PC-9 (cell line): ENCODE measurements at regions not wholly inside any gene's neighbourhood (a gene's known extent, or its start where the extent isn't known, plus 50 kb on each side); places are given as distances from the start of the nearest gene placed in this dataset.

Source experiments
- BruUV-seq: library from RNA; stranded (reverse); fragments of 400-500 nt; replicated peaks from 2 replicates; lab custom pipeline; 2021; lab: Mats Ljungman, UMichigan
- CTCF ChIA-PET: fragments of 300-600 bp; sonication (Branson Sonifier 250); formaldehyde crosslinking; loops from one replicate; lab custom pipeline; 2022; ENCODE audit warnings: antibody characterized with exemption; lab: Charles Lee
- POLR2A ChIA-PET: fragments of 300-600 bp; sonication (Branson Sonifier 250); formaldehyde crosslinking; loops from one replicate; lab custom pipeline; 2022; ENCODE audit warnings: antibody characterized with exemption; ENCODE audit not compliant: unreplicated experiment; lab: Charles Lee
- DNase-seq, 2 experiments: peaks; one replicate each; pipeline versions ENCODE4 v3.0.0 to v3.0.0-alpha.2; 2015 to 2022; ENCODE audit warnings: mixed read lengths in 1 of 2
- H2AFZ ChIP-seq: fragments of 200-600 bp; sonication (generic); 2 replicates; pipeline ENCODE4 v1.8.1; 2017; ENCODE audit warnings: antibody characterized with exemption
- H3F3A ChIP-seq: fragments of 200-600 bp; sonication (generic); 2 replicates; pipeline ENCODE4 v1.8.1; 2017; ENCODE audit warnings: antibody characterized with exemption, mild to moderate bottlenecking, low read depth; ENCODE audit not compliant: insufficient read depth
- H3K27ac ChIP-seq: fragments of 200-600 bp; sonication (generic); 2 replicates; pipeline ENCODE4 v1.6.1; 2016; ENCODE audit warnings: mixed run types
- H3K27me3 ChIP-seq: fragments of 200-600 bp; sonication (generic); 2 replicates; pipeline ENCODE4 v1.6.1; 2016; ENCODE audit warnings: low read depth, mixed run types; ENCODE audit not compliant: insufficient read depth
- H3K36me3 ChIP-seq: fragments of 200-600 bp; sonication (generic); 2 replicates; pipeline ENCODE4 v1.6.1; 2016; ENCODE audit warnings: low read depth, mixed run types
- H3K4me1 ChIP-seq: fragments of 200-600 bp; sonication (generic); replicated peaks from 2 replicates; pipeline ENCODE4 v1.6.1; 2016; ENCODE audit warnings: mixed run types; ENCODE audit not compliant: insufficient read depth
- H3K4me2 ChIP-seq: fragments of 200-600 bp; sonication (generic); 2 replicates; pipeline ENCODE4 v1.6.1; 2017; ENCODE audit warnings: mixed run types
- H3K4me3 ChIP-seq: fragments of 200-600 bp; sonication (generic); 2 replicates; pipeline ENCODE4 v1.6.1; 2016; ENCODE audit warnings: mixed run types
- H3K79me2 ChIP-seq: fragments of 200-600 bp; sonication (generic); 2 replicates; pipeline ENCODE4 v1.6.1; 2017; ENCODE audit warnings: low read depth, mixed run types
- H3K9me2 ChIP-seq: fragments of 200-600 bp; sonication (generic); 2 replicates; pipeline ENCODE4 v1.8.1; 2017; ENCODE audit warnings: mild to moderate bottlenecking; ENCODE audit not compliant: insufficient read depth
- H3K9me3 ChIP-seq: fragments of 200-600 bp; sonication (generic); 2 replicates; pipeline ENCODE4 v1.8.1; 2016; ENCODE audit warnings: low read depth; ENCODE audit not compliant: insufficient read depth
- H4K20me1 ChIP-seq: fragments of 200-600 bp; sonication (generic); 2 replicates; pipeline ENCODE4 v1.8.1; 2017; ENCODE audit not compliant: insufficient read depth
- EZH2 ChIP-seq: fragments of 200-600 bp; sonication (generic); IDR thresholded peaks from 2 replicates; pipeline ENCODE4 v1.8.0; 2017; ENCODE audit warnings: antibody characterized with exemption, low read depth
- intact Hi-C: fragments of 100-400 bp; cut with micrococcal nuclease; formaldehyde crosslinking; loops from one replicate; pipeline ENCODE4 v1.10.0; 2022; ENCODE audit not compliant: unreplicated experiment
- TF ChIP-seq, protein P1 (sequence below): fragments of 200-600 bp; sonication (generic); conservative IDR thresholded peaks from 2 replicates; pipeline ENCODE4 v1.6.1; 2017; ENCODE audit warnings: mixed run types, antibody characterized with exemption, mild to moderate bottlenecking, moderate library complexity

DNA sequence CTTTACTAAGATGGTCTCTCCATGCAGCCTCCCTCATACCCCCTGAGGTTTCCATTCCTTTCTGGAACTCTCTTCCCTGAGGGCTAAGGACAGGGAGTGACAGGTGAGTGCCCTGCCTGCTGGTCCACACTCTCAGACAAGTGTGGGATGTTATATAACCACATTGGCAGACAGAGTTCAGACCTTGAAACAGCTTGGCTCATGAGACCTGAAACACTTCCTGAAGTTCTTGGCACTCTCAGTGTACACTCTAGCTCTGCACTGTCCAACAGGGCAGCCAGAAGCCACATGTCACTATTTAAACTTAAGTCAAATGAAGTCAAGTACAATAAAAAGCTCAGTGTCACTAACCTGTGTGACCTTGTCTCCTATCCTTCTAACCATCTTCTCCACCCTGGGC lies 188.5 kb downstream of the ZNF621 start:
- Histone ChIP-seq H3K9me2 (no peaks in the 10 kb centered on the region), H3K4me2 (no peak overlapping the region), H3K36me3 (no peaks in the 10 kb centered on the region), H3K4me3 (no peak overlapping the region), H3K4me1 (no peaks in the 10 kb centered on the region), H3K27ac (no peak overlapping the region), H2AFZ (no peak overlapping the region), H3K27me3 (no peaks in the 10 kb centered on the region), H4K20me1 (no peaks in the 10 kb centered on the region), H3K79me2 (no peaks in the 10 kb centered on the region), H3K9me3 (no peaks in the 10 kb centered on the region), H3F3A (no peaks in the 10 kb centered on the region)
- DNase-seq = no peak
- POLR2A ChIA-PET = no interaction called here
- CTCF ChIA-PET = interaction anchor here (0.5 kb wide), 1 partner anchor 1155 kb away, joined by 3 read pairs; no protein-coding TSS in a partner anchor
- TF ChIP-seq EZH2 = no peak
- TF ChIP-seq, protein P1, sequence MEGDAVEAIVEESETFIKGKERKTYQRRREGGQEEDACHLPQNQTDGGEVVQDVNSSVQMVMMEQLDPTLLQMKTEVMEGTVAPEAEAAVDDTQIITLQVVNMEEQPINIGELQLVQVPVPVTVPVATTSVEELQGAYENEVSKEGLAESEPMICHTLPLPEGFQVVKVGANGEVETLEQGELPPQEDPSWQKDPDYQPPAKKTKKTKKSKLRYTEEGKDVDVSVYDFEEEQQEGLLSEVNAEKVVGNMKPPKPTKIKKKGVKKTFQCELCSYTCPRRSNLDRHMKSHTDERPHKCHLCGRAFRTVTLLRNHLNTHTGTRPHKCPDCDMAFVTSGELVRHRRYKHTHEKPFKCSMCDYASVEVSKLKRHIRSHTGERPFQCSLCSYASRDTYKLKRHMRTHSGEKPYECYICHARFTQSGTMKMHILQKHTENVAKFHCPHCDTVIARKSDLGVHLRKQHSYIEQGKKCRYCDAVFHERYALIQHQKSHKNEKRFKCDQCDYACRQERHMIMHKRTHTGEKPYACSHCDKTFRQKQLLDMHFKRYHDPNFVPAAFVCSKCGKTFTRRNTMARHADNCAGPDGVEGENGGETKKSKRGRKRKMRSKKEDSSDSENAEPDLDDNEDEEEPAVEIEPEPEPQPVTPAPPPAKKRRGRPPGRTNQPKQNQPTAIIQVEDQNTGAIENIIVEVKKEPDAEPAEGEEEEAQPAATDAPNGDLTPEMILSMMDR = no peak
- intact Hi-C loops = no loop called here
- BruUV-seq = no TSS peak

GRCh38 chr3:40713795-40714194 lies 189.0 kb downstream of the ZNF621 start:
- H3K9me3 ChIP-seq = no peaks in the 10 kb centered on the region
- H3K79me2 ChIP-seq = no peaks in the 10 kb centered on the region
- TF ChIP-seq, protein P1 = no peak
- TF ChIP-seq EZH2 = no peak
- POLR2A ChIA-PET = no interaction called here
- CTCF ChIA-PET = no interaction called here
- no peaks in the 10 kb centered on the region for H3K9me2 ChIP-seq
- H3K4me1 ChIP-seq = no peaks in the 10 kb centered on the region
- H3K4me3 ChIP-seq = no peak overlapping the region
- H3K36me3 ChIP-seq = no peaks in the 10 kb centered on the region
- no peak overlapping the region for H2AFZ ChIP-seq
- H3F3A ChIP-seq = no peaks in the 10 kb centered on the region
- intact Hi-C loops = no loop called here
- no peak overlapping the region for H3K27ac ChIP-seq
- no TSS peak for BruUV-seq
- no peak for DNase-seq
- H4K20me1 ChIP-seq = no peaks in the 10 kb centered on the region
- H3K4me2 ChIP-seq = no peak overlapping the region
- H3K27me3 ChIP-seq = no peaks in the 10 kb centered on the region

DNA sequence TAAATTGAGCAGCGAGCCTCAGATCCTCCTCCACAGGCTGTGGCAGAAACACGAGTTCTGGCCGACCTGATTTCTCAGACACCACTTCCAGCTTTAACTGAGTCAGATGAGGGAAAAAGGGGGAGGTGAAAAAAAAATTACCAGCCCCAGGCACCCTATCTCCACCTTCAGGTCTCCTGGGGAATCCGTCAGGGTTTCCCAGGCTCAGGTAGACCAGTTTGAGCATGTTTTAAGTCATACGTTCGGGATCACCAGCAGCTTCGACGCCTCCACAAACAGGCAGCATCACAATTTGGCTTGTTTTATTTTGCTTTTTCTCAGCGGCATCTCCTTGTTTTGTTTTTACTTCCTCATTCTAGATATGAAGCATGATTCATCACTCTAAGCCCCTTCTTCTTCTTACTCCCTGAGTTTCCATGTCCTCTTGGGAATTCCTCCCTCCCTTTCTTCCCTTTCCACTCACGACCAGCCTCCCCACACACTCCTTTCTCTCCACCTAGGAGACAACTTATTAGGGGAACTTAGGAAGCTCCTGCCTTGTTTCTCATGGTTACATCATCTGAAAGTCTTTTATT lies 190.1 kb downstream of the ZNF621 start:
- H3K4me3 ChIP-seq = no peak overlapping the region
- no peaks in the 10 kb centered on the region for H3F3A ChIP-seq
- TF ChIP-seq EZH2 = no peak
- TF ChIP-seq, protein P1 = no peak
- POLR2A ChIA-PET = no interaction called here
- H4K20me1 ChIP-seq = no peaks in the 10 kb centered on the region
- no peaks in the 10 kb centered on the region for H3K36me3 ChIP-seq
- CTCF ChIA-PET = no interaction called here
- no peaks in the 10 kb centered on the region for H3K9me2 ChIP-seq
- H3K9me3 ChIP-seq = no peaks in the 10 kb centered on the region
- H3K4me2 ChIP-seq = no peak overlapping the region
- H3K79me2 ChIP-seq = no peaks in the 10 kb centered on the region
- no peak for DNase-seq
- H3K4me1 ChIP-seq = no peaks in the 10 kb centered on the region
- intact Hi-C loops = no loop called here
- no peak overlapping the region for H2AFZ ChIP-seq
- H3K27ac ChIP-seq = no peak overlapping the region
- no TSS peak for BruUV-seq
- H3K27me3 ChIP-seq = no peaks in the 10 kb centered on the region
